NCI-H510A (cell line): ENCODE measurements at regions not wholly inside any gene's neighbourhood (a gene's known extent, or its start where the extent isn't known, plus 50 kb on each side); places are given as distances from the start of the nearest gene placed in this dataset.

Source experiments
- DNase-seq: peaks from one replicate; lab custom pipeline; 2025; lab: John Stamatoyannopoulos, UW

DNA sequence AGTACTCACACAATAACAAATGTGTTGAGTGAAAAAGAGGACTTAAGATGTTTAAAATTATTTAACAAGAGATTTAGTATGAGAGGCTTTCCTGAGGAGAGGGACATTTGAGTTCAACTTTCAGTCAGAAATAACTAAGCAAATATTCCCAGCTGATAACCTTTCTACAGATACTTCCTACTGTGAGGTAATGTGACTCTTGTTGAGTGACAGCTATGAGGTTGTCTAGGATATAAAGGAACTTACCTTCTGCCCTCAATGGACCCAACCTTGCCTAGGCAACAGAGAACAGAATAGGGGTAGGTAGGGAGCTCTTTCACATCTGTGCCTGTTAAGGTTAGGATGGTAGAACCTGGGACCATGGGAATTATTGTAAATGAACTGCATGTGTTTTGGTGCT lies 54.7 kb downstream of the GLUD2 start:
- no peak for DNase-seq

DNA sequence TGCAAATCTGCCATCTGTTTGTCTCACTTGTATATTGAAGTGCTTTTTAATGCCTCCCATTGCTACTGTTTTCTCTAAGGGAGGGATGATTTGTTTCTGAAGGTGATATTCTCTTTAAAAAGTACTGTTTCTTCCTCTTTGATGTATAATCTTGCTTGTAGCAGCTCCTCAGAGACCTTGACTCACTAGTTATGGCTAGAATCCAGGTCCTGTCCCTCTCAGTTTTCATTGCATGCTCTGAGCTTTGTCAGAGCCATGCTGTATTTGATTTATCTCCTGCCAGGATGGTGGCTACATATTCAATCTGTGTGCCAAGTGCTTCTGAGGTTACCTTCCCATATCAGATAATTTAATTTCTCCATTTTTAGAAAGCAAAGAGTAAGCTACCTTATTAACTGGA lies 56.0 kb downstream of the GLUD2 start:
- no peak for DNase-seq

DNA sequence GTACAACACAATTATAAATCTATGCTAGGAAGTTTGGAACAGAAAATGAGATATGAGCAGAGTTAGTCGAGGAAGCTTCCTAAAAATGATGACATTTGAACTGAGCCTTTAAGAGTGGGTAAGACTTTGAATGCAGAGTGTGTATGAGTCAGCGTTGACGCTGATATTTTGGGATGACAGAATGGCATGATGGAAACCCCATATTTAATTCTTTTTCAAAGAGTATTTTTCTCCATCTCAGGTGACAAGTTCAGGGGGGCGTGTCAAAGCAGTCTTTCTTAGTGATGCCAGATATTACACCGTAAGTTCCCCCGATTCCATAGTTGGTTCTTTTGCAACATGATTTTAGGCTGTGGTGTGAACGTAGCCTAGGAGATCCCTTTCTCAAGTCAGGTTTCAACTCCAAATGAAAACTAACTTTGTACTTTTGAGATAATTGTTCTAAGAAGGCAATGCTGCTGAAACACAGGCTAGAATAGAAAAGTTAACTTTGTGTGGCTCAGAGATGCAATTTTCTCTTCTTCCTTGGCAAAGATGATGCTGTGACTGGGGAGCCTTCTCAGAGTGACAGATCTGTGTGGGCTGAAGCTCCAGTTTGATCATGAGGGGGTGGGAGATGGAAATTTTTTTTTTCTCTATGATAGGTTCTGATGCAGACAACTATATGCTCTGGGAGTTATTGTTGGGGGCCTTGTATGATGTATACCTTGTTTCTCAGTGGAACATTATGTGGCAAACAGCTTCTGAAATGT lies 59.2 kb downstream of the GLUD2 start:
- no peak for DNase-seq

DNA sequence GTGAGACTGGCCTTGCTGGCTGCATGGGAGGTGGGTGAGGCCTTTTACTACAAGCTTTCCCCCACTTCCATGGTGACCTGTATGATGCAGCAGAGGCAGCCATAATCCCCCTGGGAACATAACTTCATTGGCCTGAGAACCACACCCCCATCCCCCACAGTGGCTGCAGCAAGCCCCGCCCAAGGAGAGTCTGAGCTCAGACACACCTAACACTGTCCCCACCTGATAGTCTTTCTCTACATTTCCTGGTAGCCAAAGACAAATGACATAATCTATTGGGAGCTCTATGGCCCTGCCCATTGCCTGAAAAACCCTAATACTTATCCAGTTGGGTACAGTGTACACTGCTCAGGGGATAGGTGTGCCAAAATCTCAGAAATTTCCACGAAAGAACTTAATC lies 62.6 kb downstream of the GLUD2 start:
- no peak for DNase-seq

DNA sequence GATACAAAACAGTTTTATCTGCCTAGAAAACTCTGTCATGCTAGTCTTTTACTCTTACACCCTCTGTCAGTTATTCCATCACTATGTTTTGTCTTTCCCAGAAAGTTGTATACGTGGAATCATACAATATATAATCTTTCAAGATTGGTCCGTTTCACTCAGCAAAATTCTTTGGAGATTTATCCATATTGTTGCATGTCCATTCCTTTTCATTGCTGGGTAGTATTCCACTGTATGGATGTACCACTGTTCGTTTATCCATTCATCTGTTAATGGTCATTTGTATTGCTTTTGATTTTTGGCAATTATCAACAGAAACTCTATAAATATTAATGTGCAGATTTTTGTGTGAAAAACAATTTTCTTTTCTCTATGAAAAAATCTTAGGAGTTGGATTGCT lies 63.1 kb downstream of the GLUD2 start:
- no peak for DNase-seq

DNA sequence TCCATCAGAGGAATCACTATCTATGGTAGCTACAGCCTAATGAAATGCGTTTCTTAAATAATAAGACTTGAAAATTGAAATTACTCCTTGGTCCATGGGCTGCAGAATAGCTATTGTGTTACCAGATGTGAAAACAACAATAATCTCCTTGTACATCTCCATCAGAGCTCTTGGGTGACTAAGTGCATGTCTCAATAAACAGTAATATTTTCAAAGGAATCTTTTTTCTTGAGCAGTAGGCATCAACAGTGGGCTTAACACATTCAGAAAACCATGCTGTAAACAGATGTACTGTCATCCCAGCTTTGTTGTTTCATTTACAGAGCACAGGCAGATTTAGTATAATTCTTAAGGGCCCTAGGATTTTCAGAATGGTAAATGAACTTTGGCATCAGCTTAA lies 67.3 kb downstream of the GLUD2 start:
- no peak for DNase-seq

DNA sequence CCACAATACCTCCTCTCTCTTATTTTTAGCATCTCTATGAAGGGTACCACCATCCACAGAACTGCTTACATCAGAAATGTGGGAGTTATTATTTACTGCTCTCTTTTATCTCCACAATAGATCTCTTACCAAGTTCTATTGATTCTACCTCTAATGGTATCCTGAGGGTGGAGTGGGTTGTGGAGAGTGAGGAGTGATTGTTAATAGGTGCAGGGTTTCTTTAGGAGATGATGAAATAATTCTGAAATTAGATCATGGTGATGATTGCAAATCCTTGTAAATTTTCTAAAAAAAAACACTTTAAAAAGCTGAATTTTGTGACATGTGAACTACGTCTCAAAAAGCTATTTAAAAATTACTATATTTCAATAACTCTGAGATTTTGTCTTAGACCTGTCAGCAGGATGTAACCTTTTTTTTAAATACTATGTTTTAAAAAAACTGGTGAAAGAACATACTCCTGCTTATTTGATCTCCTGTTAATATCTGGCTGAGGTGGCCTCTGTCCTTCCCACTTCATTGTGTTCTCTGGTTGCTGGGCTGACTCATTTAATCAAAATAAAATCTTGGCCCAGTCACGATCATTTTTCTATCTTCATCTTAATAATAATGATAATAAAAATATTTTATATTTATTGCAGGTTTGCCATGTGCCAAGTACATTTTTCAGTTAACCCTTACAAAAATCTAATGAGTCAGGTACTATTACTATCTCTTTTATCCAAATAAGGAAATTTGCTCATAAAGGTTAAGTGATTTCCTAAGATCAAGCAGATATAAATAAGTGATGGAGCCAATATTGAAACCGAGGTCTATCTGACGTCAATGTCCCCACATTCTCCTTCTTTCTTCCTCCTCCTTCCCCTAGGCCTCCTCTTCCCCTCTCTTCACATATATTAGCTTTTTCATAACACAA lies 73.5 kb downstream of the GLUD2 start:
- DNase-seq, result no peak

DNA sequence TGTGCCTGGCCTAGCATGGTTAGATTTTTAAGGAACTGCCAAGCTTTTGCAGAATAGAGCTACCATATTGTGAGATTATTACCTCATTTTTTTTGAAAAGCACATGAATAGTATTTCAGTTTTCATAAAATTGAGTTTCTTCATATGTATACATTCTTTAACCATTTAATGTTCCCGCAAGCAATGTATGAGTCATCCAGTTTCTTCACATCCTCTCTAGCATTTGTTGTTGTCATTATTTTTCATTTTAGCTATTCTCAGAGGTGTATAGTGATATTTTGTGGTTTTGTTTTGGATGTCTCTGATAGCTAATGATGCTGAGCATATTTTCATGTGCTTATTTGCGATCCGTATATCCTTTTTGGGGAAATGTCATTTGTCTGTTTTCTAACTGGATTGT lies 74.9 kb downstream of the GLUD2 start:
- no peak for DNase-seq

DNA sequence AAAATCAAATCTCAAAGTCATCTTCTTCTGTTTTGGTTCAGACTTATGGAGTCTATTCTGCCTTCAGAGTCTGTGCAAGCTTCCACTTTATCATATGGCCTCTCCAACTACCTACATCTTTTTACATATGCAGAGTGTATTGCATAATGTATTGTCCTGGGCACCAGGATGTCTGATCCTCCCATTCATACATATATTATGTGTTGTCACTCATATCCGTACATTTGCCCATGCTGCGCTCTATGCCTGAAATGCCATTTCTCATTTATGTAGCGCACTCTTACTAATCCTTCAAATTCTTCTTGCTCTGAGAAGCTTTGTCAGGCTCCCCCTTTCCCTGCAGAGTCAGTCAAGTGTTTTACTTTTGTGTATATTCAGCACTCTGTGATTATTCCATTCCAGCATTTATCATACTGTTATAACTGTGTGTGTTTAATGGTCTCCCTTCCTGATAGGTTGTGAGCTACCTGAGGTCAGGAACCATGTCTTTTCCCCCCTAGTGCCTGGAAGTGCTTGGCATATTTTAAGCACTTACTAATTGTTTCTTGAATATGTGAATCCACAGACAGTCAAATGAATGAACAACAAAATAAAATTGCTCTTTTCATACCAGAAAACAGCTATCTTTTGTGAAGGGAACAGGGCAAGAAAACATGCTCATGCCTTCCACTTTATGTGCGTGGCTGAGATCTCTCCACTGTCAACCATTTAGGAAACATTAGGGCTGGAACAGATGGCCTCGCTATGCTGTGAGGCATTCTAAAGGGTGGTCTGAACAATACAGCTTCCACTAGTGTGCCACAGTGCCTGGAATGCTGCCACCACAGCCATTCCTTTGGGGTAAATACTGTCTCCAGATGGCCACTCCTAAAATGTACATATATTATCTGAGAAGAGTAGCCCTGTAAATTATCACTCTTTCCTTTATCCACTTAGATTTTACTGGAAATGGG lies 81.8 kb downstream of the GLUD2 start:
- no peak for DNase-seq

DNA sequence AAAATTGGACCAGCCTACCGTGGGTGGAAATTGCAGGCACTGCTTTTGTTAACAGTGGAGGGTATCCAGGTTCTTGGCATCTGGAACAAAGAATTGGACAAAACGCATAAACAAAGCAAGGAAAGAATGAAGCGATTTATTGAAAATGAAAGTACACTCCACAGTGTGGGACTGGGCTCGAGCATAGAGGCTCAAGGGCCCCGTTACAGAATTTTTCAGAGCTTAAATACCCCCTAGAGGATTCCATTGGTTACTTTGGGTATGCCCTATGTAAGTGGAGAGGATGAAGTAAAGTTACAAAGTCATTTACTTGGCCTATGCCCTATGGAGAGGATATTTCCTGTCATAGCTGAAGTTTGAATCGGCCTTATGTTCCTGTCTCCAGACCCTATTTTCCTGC lies 85.3 kb downstream of the GLUD2 start:
- no peak for DNase-seq

DNA sequence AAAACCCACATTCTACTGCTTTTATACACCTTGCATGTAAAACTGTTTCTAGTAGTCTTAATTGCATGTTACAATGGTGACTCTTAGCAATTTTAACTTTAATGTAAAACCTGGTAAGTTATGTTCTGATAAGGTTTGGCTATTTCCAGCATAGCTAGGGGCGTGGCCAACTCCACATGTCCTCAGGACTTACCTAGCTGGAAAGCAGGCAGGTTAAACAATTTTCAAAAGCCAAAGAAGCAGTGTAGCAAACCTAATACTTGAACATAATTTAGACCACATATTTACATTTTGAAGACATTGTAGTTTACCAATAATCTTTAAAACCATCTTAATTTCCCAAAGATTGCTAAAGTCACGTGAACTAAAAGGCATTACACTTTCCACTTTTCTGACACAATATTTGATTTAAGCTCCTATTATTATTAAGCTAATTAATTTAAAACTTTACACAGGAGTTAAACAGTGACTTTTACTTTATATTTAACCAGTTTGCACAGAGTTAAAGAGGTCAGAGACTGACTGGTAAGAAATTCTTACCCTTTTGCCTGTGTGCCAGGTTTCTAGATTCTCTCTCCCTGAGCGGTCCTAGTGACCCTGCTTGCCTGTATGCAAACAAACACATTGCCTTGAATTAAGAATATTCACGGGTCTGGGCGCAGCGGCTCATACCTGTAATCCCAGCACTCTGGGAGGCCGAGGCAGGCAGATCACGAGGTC lies 88.2 kb downstream of the GLUD2 start:
- no peak for DNase-seq

DNA sequence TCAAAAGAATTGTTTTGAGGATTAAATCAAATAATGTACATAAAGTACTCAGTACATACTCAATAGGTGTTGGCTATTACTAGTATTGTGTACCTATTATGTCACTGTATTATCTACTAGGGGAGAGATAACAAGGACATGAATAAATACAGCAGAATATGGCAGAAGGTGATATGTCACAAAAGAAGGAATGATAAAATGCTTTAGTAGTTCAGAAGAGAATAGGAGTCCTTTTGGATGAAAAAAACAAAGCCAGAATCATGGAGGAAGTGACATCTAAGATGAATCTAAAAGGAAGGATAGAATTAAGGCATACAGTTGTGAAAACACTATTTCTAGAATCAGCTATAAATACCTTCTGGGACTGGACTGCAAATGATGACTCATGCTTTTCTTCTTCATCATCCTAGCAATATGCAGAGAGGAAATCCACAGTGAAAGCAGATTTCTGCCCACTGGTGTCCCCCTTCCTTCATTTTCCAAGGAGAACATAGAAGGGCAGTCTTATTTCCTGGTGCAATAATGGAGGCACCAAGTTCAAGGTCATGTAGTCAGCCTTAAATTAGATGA lies 98.7 kb downstream of the GLUD2 start:
- DNase-seq, result no peak

DNA sequence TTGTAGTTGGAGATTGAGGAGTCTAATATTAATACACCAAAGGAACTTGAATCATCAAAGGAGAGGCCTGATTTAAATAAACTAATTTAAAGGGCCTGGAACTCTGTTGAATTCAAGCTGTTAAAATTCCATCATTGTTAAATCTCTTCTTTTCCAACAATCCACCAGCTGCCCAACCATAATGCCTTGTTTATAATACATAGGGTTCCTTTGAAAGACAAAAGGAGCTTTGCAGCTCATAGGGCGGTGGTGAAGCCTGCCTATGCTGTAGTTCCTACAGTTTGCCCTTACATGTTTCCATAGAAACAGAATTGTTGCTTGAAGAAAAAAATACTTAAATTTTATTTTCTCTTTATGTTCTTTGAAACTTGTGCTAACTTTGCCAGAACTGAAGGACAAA lies 102.8 kb downstream of the GLUD2 start:
- DNase-seq, result no peak

DNA sequence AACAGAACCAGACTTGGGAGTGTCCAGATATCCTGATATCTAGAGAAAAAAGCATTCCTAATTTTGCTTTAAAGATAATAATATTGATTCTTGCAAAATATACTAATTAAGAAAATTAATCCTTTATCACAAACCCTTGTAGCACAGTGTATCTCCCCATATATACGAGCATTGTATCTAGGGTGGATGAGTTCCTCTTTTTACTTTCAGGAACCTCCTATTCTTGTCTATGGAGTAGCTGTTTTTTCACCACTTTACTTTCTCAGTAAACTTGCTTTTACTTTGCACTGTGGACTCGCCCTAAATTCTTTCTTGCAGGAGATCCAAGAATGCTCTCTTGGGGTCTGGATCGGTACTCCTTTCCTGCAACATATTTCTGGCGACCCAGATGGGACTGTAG lies 103.9 kb downstream of the GLUD2 start:
- no peak for DNase-seq

DNA sequence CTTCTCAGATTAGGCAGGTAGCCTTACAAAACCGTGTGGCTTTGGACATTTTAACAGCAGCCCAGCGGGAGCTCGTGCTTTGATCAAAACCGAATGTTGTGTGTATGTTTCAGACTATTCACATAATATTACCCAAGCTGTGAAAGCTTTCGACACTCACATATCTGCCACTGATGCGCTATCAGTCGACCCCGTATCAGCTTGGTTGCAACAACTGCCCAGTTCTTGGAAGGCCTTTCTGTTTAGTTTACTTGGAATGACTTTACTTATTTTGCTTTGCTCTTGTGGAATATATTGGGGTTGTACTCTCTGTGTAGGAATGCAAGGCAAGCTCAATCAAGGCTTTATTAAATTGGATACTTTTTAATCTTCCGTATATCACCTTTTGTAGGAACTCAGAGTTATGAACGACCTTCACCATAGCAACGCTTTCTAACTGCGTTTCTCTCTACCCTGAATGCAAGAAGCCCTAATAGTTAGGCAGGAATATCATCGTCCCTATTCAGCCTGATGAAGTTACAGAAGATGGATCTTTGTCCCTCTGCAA lies 107.5 kb downstream of the GLUD2 start:
- no peak for DNase-seq

DNA sequence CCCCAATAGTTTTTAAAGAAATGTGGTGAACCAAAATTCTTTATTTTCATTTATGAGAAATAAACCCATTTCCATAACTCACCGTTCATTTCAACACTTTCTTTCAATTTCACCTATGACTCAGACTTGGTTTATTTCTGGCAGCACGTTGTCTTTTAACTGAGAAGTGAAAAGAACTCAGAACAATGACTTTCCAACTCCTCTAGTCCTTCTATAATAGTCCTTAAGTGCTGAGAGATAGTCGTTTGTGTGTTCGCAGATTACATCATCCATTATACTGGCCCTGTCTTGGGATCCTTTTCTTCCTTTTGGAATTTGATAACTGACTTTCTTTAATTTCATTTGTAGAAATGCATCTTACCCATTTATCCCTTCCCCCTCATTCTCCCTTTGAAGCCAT lies 113.6 kb downstream of the GLUD2 start:
- DNase-seq, result no peak

DNA sequence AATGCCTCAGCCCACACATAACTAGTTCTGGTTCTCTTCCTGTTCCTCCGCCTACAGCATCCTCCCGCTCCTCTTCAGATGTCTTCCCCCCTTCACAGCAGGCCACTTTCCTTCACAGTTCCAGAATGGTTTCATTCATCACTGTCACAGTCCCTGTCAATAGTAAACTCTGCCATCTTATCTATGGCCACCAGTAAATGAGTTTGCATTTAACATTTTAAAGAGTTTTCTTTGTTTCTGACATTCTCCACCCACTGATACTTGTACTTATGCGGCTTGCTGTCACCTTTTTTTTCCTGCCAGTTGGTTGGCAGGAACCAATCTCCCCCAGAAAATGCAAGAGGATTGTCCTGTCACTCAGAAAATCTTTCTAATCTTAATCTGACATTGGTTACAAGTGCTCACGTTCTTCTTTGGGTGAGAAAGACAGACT lies 114.1 kb downstream of the GLUD2 start:
- DNase-seq, result no peak

DNA sequence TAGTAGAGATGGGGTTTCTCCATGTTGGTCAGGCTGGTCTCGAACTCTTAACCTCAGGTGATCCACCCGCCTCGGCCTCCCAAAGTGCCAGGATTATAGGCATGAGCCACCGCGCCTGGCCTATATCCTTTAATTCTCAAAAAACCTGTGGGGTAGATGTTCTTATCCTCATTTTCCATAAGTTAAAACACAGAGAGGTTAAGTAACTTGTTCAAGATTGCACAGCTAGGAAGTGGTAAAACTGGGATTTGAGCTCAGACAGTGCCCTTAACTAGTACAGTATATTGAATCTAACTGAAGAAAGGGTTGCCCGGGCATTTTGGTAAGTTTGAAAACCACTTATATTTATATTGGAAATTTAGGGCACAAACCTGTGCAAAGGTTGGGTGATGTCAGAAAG lies 116.0 kb downstream of the GLUD2 start:
- DNase-seq, result no peak

DNA sequence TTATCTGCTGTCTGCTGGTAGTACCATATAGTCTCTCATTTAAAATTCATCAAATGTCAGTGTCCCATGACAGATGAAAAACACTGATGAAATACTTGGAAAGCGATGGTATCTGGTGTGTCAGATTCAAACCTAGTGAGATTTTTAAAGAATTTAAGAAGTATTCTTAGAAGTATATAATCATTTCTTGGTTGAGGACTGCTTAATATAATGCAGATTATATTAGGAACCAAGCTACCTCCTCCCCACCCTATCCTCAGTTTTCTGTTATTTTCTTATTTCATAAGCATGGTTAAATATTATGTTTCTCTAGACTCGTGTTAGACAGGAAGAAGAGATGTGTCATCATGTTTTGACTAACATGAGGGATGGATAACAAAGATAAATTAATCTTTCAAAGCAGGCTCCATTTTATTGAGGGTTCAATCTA lies 118.5 kb downstream of the GLUD2 start:
- DNase-seq, result no peak

DNA sequence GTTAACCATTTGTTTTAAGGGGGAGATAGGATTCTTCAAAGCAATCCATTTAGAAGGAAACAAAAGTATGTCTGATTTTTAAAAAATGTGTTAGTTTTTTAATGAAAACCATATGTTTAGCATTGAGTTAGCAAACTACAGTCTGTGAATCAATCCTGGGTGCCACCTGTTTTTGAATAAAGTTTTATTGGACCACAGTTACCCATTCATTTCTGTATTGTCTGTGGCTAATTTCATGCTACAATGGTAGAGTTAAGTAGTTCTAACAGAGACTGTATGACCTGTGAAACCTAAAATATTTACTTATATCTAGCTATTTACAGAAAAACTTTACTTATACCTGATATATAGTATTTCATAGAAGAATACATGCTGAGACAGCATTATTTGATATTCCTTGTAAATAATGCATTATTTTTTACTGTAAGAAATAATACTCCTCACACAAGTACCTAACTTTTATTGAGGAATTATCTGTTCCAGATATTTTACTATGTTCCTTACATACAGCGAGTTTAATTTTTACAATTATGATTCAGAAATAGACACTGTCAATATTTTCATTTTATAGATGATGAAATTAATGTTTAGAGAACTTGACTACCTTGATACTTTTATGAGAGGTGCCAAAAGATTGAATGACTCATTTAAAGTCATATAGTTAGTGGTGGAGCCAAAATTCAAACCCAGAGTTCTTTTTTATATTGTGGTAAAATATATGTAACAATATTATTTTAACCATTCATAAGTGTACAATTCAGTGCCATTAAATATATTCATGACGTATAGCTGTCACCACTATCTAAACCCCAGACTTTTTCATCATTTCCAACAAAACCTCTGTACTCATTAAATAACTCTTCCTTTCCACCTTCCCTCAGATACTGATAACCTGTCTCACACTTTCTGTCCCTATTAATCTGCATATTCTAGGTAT lies 122.0 kb downstream of the GLUD2 start:
- no peak for DNase-seq
